ENCODE measurements at regions not wholly inside any gene's neighbourhood (a gene's known extent, or its start where the extent isn't known, plus 50 kb on each side); places are given as distances from the start of the nearest gene placed in this dataset.

DNA sequence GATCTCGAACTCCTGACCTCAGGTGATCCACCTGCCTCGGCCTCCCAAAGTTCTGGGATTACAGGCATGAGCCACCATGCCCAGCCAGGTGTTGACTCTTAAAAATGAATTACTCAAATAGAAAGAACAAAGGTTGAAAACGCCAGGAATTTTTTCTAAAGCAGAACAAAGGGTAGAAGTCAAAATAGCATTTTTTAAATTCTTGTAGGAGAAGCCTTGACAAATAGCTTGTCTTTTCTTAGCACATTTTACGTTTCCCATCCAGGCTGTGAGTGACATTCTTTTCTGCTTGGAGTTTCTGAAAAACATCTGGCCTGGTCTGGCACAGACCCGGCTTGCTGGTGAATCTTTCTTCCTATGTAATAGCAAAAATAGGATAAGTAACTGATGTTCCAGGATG lies 169.4 kb upstream of the ZNF462 start:
- Mint-ChIP-seq H3K4me1 (no peaks in the 10 kb centered on the region), H3K36me3 (no peaks in the 10 kb centered on the region), H3K27me3 (no peaks in the 10 kb centered on the region), H3K9me3 (peaks cover 0 to 22% (median 2%) of the 10 kb centered on the region in 7 donors), H3K4me3 (no peak overlapping the region), H3K27ac (no peak overlapping the region)
- no peaks in the 10 kb centered on the region for H3K27me3 ChIP-seq (ENCODE audit: control insufficient read depth, insufficient read depth, low read length)
- no peaks in the 10 kb centered on the region for H3K9me3 ChIP-seq (ENCODE audit: control insufficient read depth in 2 of 2, low read length in 2 of 2)
- DNase-seq = no peak
- no peaks in the 10 kb centered on the region for H3K36me3 ChIP-seq (ENCODE audit: control insufficient read depth, insufficient read depth, low read length)
- no peak overlapping the region for H3K27ac ChIP-seq (ENCODE audit: insufficient read depth, low read length, poor library complexity, severe bottlenecking)
- H3K4me3 ChIP-seq (ENCODE audit: low read depth, low read length) = no peak overlapping the region
- no peak for ATAC-seq (ENCODE audit: low read depth in 2 of 2)
- H3K4me1 ChIP-seq (ENCODE audit: control insufficient read depth, insufficient read depth, low read length, poor library complexity, severe bottlenecking) = no peaks in the 10 kb centered on the region

DNA sequence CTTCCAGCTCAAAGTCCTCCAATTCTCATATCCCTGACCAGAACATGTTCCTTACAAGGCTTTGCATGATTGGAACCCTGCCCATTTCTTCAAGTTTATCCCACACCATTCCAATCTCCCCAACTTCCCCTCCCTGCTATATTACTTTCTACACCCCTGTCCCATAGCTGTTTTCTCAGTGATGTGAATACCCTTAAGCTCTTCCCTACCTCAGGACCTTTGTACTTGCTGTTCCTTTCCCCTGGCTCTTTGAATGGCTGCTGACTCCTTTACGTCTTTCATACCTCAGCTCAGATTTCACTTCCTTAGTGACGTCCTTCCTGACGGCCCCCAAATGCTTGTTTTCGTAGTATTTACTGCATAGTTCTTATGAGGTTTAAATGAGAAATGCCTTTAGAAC lies 166.2 kb upstream of the ZNF462 start:
- Mint-ChIP-seq H3K36me3 (no peaks in the 10 kb centered on the region), H3K9me3 (peaks cover under 1 to 33% (median 4%) of the 10 kb centered on the region in 7 donors), H3K27me3 (no peaks in the 10 kb centered on the region), H3K27ac (no peak overlapping the region), H3K4me1 (no peaks in the 10 kb centered on the region), H3K4me3 (no peak overlapping the region)
- H3K4me1 ChIP-seq (ENCODE audit: control insufficient read depth, insufficient read depth, low read length, poor library complexity, severe bottlenecking) = no peaks in the 10 kb centered on the region
- no peaks in the 10 kb centered on the region for H3K27me3 ChIP-seq (ENCODE audit: control insufficient read depth, insufficient read depth, low read length)
- no peaks in the 10 kb centered on the region for H3K36me3 ChIP-seq (ENCODE audit: control insufficient read depth, insufficient read depth, low read length)
- no peak for DNase-seq
- no peak overlapping the region for H3K4me3 ChIP-seq (ENCODE audit: low read depth, low read length)
- no peak overlapping the region for H3K27ac ChIP-seq (ENCODE audit: insufficient read depth, low read length, poor library complexity, severe bottlenecking)
- H3K9me3 ChIP-seq (ENCODE audit: control insufficient read depth in 2 of 2, low read length in 2 of 2) = no peaks in the 10 kb centered on the region
- no peak for ATAC-seq (ENCODE audit: low read depth in 2 of 2)

DNA sequence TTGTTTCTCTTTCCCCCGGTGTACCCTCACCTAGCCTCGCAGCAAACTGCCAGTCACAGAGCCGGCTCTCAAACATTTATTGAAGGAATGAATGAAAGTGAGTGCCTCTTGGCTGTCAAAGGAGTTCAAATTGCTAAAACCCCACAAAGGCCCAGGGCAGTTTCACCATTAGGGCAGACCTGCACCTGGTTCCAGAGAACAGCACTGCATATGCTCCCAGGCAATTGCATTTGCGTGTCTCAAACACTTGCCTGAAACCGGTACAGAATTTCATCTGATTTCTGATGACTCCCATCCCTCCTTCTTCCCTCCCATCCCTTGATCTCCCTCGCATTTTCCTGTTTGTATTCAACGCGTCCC lies 165.6 kb upstream of the ZNF462 start:
- Histone ChIP-seq H3K4me3 (ENCODE audit: low read depth, low read length) (no peak overlapping the region), H3K36me3 (ENCODE audit: control insufficient read depth, insufficient read depth, low read length) (no peaks in the 10 kb centered on the region), H3K9me3 (ENCODE audit: control insufficient read depth in 2 of 2, low read length in 2 of 2) (no peaks in the 10 kb centered on the region), H3K27ac (ENCODE audit: insufficient read depth, low read length, poor library complexity, severe bottlenecking) (no peak overlapping the region), H3K27me3 (ENCODE audit: control insufficient read depth, insufficient read depth, low read length) (no peaks in the 10 kb centered on the region), H3K4me1 (ENCODE audit: control insufficient read depth, insufficient read depth, low read length, poor library complexity, severe bottlenecking) (no peaks in the 10 kb centered on the region)
- DNase-seq (no peak), ATAC-seq (ENCODE audit: low read depth in 2 of 2) (no peak)
- H3K27me3 Mint-ChIP-seq = no peaks in the 10 kb centered on the region
- no peak overlapping the region for H3K4me3 Mint-ChIP-seq
- no peaks in the 10 kb centered on the region for H3K36me3 Mint-ChIP-seq
- H3K4me1 Mint-ChIP-seq = no peaks in the 10 kb centered on the region
- H3K9me3 Mint-ChIP-seq = peaks cover 2 to 35% (median 4%) of the 10 kb centered on the region in 7 donors
- H3K27ac Mint-ChIP-seq = no peak overlapping the region

DNA sequence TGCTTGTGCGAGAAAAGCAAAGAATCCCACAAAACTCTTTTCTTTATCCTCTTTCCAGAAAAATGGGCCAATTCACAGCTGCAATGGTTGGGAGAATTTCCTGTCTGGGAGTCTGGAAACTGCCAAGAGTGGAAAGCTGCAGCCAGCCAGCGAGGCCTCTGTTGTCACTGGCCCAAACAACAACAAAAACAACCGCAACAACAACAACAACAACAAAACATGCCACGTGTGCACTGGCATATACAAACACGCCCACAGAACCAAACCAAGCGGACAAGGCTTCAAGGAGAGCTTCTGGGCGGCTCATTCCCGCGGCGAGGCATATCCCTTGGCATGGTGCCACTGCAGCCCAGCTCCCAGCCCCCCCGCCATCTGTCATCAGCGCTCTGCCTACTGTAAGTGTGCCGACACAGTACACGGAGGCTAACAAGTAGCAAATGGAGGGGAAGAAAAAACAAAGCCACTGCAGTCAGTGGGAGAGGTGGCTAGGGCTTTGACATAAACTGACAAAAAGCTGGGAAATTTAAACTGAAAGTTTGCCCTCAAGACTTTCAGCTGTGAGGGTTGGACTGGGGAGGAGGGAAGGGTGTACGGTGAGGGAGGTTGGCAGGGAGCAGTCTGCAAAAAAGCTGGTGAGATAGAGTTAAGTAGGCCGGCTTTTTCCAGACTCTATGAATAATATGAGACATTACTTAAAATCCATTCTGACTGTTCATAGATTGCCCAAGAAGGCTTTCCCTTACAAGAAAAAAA lies 165.0 kb upstream of the ZNF462 start:
- H3K36me3 Mint-ChIP-seq = no peaks in the 10 kb centered on the region
- H3K27ac Mint-ChIP-seq = no peak overlapping the region
- H3K9me3 ChIP-seq (ENCODE audit: control insufficient read depth in 2 of 2, low read length in 2 of 2) = no peaks in the 10 kb centered on the region
- H3K9me3 Mint-ChIP-seq = peaks cover 2 to 32% (median 5%) of the 10 kb centered on the region in 7 donors
- DNase-seq = no peak
- no peaks in the 10 kb centered on the region for H3K27me3 ChIP-seq (ENCODE audit: control insufficient read depth, insufficient read depth, low read length)
- ATAC-seq (ENCODE audit: low read depth in 2 of 2) = no peak
- no peaks in the 10 kb centered on the region for H3K4me1 Mint-ChIP-seq
- H3K4me3 Mint-ChIP-seq = no peak overlapping the region
- no peak overlapping the region for H3K4me3 ChIP-seq (ENCODE audit: low read depth, low read length)
- H3K36me3 ChIP-seq (ENCODE audit: control insufficient read depth, insufficient read depth, low read length) = no peaks in the 10 kb centered on the region
- no peak overlapping the region for H3K27ac ChIP-seq (ENCODE audit: insufficient read depth, low read length, poor library complexity, severe bottlenecking)
- no peaks in the 10 kb centered on the region for H3K4me1 ChIP-seq (ENCODE audit: control insufficient read depth, insufficient read depth, low read length, poor library complexity, severe bottlenecking)
- no peaks in the 10 kb centered on the region for H3K27me3 Mint-ChIP-seq

DNA sequence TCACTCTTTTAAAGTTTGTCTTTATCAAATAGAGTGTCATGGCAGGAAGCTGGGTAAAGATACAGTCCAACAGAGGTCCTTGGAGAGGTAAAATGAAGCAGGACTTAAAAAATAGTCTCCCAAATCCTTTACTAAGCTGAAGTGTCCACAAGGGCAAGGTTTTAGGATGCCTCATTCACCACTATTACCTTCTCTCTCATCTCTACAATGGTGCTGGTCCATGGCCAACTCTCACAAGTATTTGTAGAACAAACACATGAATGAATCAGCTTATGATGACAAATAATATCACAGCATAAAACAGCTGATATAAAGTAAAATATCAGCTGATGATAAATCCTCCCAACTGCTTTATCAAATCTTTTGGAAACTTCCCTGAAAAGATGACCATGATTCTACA lies 162.3 kb upstream of the ZNF462 start:
- peaks cover 2 to 31% (median 5%) of the 10 kb centered on the region in 7 donors for H3K9me3 Mint-ChIP-seq
- H3K36me3 Mint-ChIP-seq = no peaks in the 10 kb centered on the region
- H3K4me3 Mint-ChIP-seq = no peak overlapping the region
- Histone ChIP-seq H3K27ac (ENCODE audit: insufficient read depth, low read length, poor library complexity, severe bottlenecking) (no peak overlapping the region), H3K27me3 (ENCODE audit: control insufficient read depth, insufficient read depth, low read length) (no peaks in the 10 kb centered on the region), H3K4me1 (ENCODE audit: control insufficient read depth, insufficient read depth, low read length, poor library complexity, severe bottlenecking) (no peaks in the 10 kb centered on the region), H3K4me3 (ENCODE audit: low read depth, low read length) (no peak overlapping the region), H3K9me3 (ENCODE audit: control insufficient read depth in 2 of 2, low read length in 2 of 2) (peaks cover 0 to 4% of the 10 kb centered on the region in 2 experiments), H3K36me3 (ENCODE audit: control insufficient read depth, insufficient read depth, low read length) (no peaks in the 10 kb centered on the region)
- no peak for DNase-seq
- no peaks in the 10 kb centered on the region for H3K4me1 Mint-ChIP-seq
- ATAC-seq (ENCODE audit: low read depth in 2 of 2) = no peak
- H3K27ac Mint-ChIP-seq = no peak overlapping the region
- no peaks in the 10 kb centered on the region for H3K27me3 Mint-ChIP-seq

DNA sequence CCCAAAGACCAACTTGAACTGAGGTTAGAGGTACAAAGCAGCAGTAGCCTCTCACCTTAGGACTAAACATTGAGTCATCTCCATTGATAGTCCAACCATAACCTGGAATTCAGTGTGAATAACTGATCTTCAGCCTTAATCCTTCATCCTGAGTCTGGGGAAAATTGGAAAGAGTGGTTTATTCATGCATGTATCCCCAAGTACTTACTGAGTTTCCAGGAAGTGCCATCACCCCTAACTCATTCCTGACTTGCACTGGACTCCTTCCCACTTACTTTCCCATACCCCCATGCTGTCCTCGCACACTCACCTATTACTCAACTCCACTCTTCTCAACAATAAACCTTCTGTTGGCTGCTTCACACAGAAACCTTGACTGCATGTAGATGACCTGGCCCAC lies 161.4 kb upstream of the ZNF462 start:
- H3K27me3 ChIP-seq (ENCODE audit: control insufficient read depth, insufficient read depth, low read length) = no peaks in the 10 kb centered on the region
- no peaks in the 10 kb centered on the region for H3K4me1 Mint-ChIP-seq
- H3K36me3 Mint-ChIP-seq = no peaks in the 10 kb centered on the region
- no peak overlapping the region for H3K4me3 ChIP-seq (ENCODE audit: low read depth, low read length)
- no peaks in the 10 kb centered on the region for H3K36me3 ChIP-seq (ENCODE audit: control insufficient read depth, insufficient read depth, low read length)
- H3K9me3 ChIP-seq (ENCODE audit: control insufficient read depth in 2 of 2, low read length in 2 of 2) = peaks cover 0 to 9% of the 10 kb centered on the region in 2 experiments
- no peaks in the 10 kb centered on the region for H3K4me1 ChIP-seq (ENCODE audit: control insufficient read depth, insufficient read depth, low read length, poor library complexity, severe bottlenecking)
- ATAC-seq (ENCODE audit: low read depth in 2 of 2) = no peak
- H3K27ac ChIP-seq (ENCODE audit: insufficient read depth, low read length, poor library complexity, severe bottlenecking) = no peak overlapping the region
- H3K27ac Mint-ChIP-seq = no peak overlapping the region
- no peaks in the 10 kb centered on the region for H3K27me3 Mint-ChIP-seq
- no peak for DNase-seq
- no peak overlapping the region for H3K4me3 Mint-ChIP-seq
- peaks cover 2 to 28% (median 5%) of the 10 kb centered on the region in 7 donors for H3K9me3 Mint-ChIP-seq

DNA sequence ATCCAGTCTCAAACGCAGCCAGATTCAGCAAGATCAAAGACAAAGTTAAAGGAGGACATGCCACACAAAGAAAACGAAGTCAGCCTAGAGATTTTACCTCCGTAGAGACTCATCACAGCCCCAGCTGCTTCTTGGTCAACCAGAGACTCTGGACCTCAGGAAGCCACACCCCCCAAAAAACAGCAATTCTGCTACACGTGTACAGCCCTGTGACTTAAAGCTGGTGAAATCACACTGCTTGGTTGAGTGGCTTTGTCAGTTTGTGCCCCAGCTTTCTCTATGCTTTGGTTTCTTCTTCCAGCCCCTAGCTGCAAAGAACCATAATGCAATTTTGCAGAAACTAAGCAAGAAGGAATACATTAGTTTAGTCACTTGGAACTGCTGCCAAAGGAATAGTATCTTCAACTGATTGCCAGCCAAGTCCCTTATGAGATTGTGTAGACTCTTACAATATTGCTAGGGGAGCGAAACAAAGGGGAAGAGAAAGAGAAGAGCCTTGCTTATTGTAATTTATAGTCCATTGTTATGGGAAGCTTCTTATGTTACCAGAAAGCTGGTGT lies 158.8 kb upstream of the ZNF462 start:
- Mint-ChIP-seq H3K27ac (no peak overlapping the region), H3K27me3 (no peaks in the 10 kb centered on the region), H3K36me3 (no peaks in the 10 kb centered on the region), H3K9me3 (peaks cover 2 to 25% (median 8%) of the 10 kb centered on the region in 7 donors), H3K4me3 (no peak overlapping the region), H3K4me1 (no peaks in the 10 kb centered on the region)
- Histone ChIP-seq H3K36me3 (ENCODE audit: control insufficient read depth, insufficient read depth, low read length) (no peaks in the 10 kb centered on the region), H3K4me3 (ENCODE audit: low read depth, low read length) (no peak overlapping the region), H3K4me1 (ENCODE audit: control insufficient read depth, insufficient read depth, low read length, poor library complexity, severe bottlenecking) (no peaks in the 10 kb centered on the region), H3K27ac (ENCODE audit: insufficient read depth, low read length, poor library complexity, severe bottlenecking) (no peak overlapping the region), H3K9me3 (ENCODE audit: control insufficient read depth in 2 of 2, low read length in 2 of 2) (peaks cover 0 to 9% of the 10 kb centered on the region in 2 experiments), H3K27me3 (ENCODE audit: control insufficient read depth, insufficient read depth, low read length) (no peaks in the 10 kb centered on the region)
- ATAC-seq (ENCODE audit: low read depth in 2 of 2) (no peak), DNase-seq (no peak)

DNA sequence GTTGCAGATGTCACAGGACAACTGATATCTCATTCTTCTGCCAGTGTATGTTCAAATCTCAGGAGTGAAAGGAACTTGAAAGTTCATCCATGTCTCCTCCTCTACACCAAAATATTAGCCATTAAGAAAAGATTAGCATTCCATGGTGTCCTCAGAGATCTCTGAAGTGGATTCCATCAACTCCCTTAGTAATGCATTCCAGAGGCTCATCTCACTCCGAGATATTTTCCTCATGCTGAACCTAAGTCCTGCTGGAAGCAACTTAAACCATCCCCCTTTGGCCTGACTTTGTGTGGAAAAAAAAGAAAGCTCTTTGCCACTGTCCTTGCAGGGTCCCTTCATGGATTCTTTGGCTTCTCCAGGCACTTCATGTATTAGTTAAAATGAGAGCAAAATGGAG lies 155.7 kb upstream of the ZNF462 start:
- Histone ChIP-seq H3K9me3 (ENCODE audit: control insufficient read depth in 2 of 2, low read length in 2 of 2) (peaks cover 0 to 9% of the 10 kb centered on the region in 2 experiments), H3K27ac (ENCODE audit: insufficient read depth, low read length, poor library complexity, severe bottlenecking) (no peak overlapping the region), H3K27me3 (ENCODE audit: control insufficient read depth, insufficient read depth, low read length) (no peaks in the 10 kb centered on the region), H3K4me3 (ENCODE audit: low read depth, low read length) (no peak overlapping the region), H3K4me1 (ENCODE audit: control insufficient read depth, insufficient read depth, low read length, poor library complexity, severe bottlenecking) (no peaks in the 10 kb centered on the region), H3K36me3 (ENCODE audit: control insufficient read depth, insufficient read depth, low read length) (no peaks in the 10 kb centered on the region)
- H3K4me1 Mint-ChIP-seq = no peaks in the 10 kb centered on the region
- H3K4me3 Mint-ChIP-seq = no peak overlapping the region
- DNase-seq (no peak), ATAC-seq (ENCODE audit: low read depth in 2 of 2) (no peak)
- H3K27ac Mint-ChIP-seq = no peak overlapping the region
- H3K9me3 Mint-ChIP-seq = peaks cover 0 to 12% (median 6%) of the 10 kb centered on the region in 7 donors
- no peaks in the 10 kb centered on the region for H3K36me3 Mint-ChIP-seq
- no peaks in the 10 kb centered on the region for H3K27me3 Mint-ChIP-seq
